SK-N-SH treated with all-trans-retinoic acid at 6 μM for 48 hours (cell line): ENCODE measurements at regions not wholly inside any gene's neighbourhood (a gene's known extent, or its start where the extent isn't known, plus 50 kb on each side); places are given as distances from the start of the nearest gene placed in this dataset.

ENCODE experiments used
- ATAC-seq: fragments of 200-7000 bp; cut with Tn5 transposase; 3 replicates; pipeline ENCODE4 v1.9.1; 2020; ENCODE audit warnings: mild to moderate bottlenecking, moderate library complexity
- ARNTL ChIP-seq: fragments of 450-650 bp; formaldehyde crosslinking; IDR thresholded peaks from 2 replicates; pipeline ENCODE4 v1.5.0; 2020; ENCODE audit warnings: low read depth, mild to moderate bottlenecking, moderate library complexity, borderline replicate concordance
- CREB5 ChIP-seq: fragments of 250-450 bp; sonication (Bioruptor Pico); IDR thresholded peaks from 2 replicates; pipeline ENCODE4 v1.5.1; 2020; ENCODE audit warnings: low read depth, mild to moderate bottlenecking, moderate library complexity
- CSDC2 ChIP-seq: fragments of 250-450 bp; sonication (Bioruptor Pico); IDR thresholded peaks from 2 replicates; pipeline ENCODE4 v1.5.0; 2020; ENCODE audit warnings: mild to moderate bottlenecking, moderate library complexity
- CSRNP3 ChIP-seq: fragments of 250-450 bp; sonication (Bioruptor Pico); IDR thresholded peaks from 2 replicates; pipeline ENCODE4 v1.5.1; 2021; ENCODE audit warnings: mild to moderate bottlenecking, moderate library complexity
- ESRRG ChIP-seq: fragments of 250-450 bp; sonication (Bioruptor Pico); IDR thresholded peaks from 2 replicates; pipeline ENCODE4 v1.6.1; 2021; ENCODE audit warnings: mild to moderate bottlenecking
- GLIS3 ChIP-seq: fragments of 250-450 bp; sonication (Bioruptor Pico); IDR thresholded peaks from 2 replicates; pipeline ENCODE4 v1.5.0; 2020; ENCODE audit warnings: mild to moderate bottlenecking, moderate library complexity
- ISL1 ChIP-seq: fragments of 250-450 bp; sonication (Bioruptor Pico); IDR thresholded peaks from 2 replicates; pipeline ENCODE4 v2.1.2; 2022; ENCODE audit warnings: mild to moderate bottlenecking, moderate library complexity
- OSR1 ChIP-seq: fragments of 250-450 bp; sonication (Bioruptor Pico); IDR thresholded peaks from 2 replicates; pipeline ENCODE4 v1.8.0; 2022; ENCODE audit warnings: moderate library complexity, mild to moderate bottlenecking, inconsistent platforms
- PATZ1 ChIP-seq: fragments of 250-450 bp; sonication (Bioruptor Pico); IDR thresholded peaks from 2 replicates; pipeline ENCODE4 v1.8.0; 2020; ENCODE audit warnings: mild to moderate bottlenecking, moderate library complexity, borderline replicate concordance
- PPARA ChIP-seq: fragments of 250-450 bp; sonication (Bioruptor Pico); IDR thresholded peaks from 2 replicates; pipeline ENCODE4 v1.5.0; 2020; ENCODE audit warnings: mild to moderate bottlenecking, borderline replicate concordance
- RARB ChIP-seq: fragments of 250-450 bp; sonication (Bioruptor Pico); IDR thresholded peaks from 2 replicates; pipeline ENCODE4 v1.8.0; 2021; ENCODE audit warnings: mild to moderate bottlenecking, moderate library complexity
- SNAI2 ChIP-seq: fragments of 250-450 bp; sonication (Bioruptor Pico); IDR thresholded peaks from 2 replicates; pipeline ENCODE4 v1.5.0; 2020; ENCODE audit warnings: mild to moderate bottlenecking, moderate library complexity
- TCF4 ChIP-seq: fragments of 250-450 bp; sonication (Bioruptor Pico); IDR thresholded peaks from 2 replicates; pipeline ENCODE4 v1.8.0; 2021; ENCODE audit warnings: mild to moderate bottlenecking, moderate library complexity, borderline replicate concordance
- TOX ChIP-seq: fragments of 250-450 bp; sonication (Bioruptor Pico); IDR thresholded peaks from 2 replicates; pipeline ENCODE4 v1.8.0; 2021; ENCODE audit warnings: mild to moderate bottlenecking, moderate library complexity, borderline replicate concordance
- ZFP30 ChIP-seq: fragments of 450-650 bp; formaldehyde crosslinking; IDR thresholded peaks from 2 replicates; pipeline ENCODE4 v1.5.0; 2022; ENCODE audit warnings: mild to moderate bottlenecking, moderate library complexity
- ZNF565 ChIP-seq: fragments of 450-650 bp; formaldehyde crosslinking; conservative IDR thresholded peaks from 2 replicates; pipeline ENCODE4 v1.5.0; 2020; ENCODE audit warnings: low read depth, mild to moderate bottlenecking, moderate library complexity
- ZNF70 ChIP-seq: fragments of 450-650 bp; formaldehyde crosslinking; IDR thresholded peaks from 2 replicates; pipeline ENCODE4 v1.5.0; 2020; ENCODE audit warnings: mild to moderate bottlenecking, moderate library complexity
- ZNF8 ChIP-seq: fragments of 450-650 bp; formaldehyde crosslinking; IDR thresholded peaks from 2 replicates; pipeline ENCODE4 v1.5.0; 2020; ENCODE audit warnings: mild to moderate bottlenecking, moderate library complexity
- TF ChIP-seq, protein P1 (sequence below): fragments of 250-450 bp; sonication (Bioruptor Pico); IDR thresholded peaks from 2 replicates; pipeline ENCODE4 v1.8.0; 2021; ENCODE audit warnings: low read depth, mild to moderate bottlenecking, moderate library complexity, borderline replicate concordance

GRCh38 chrX:10922159-10922558 lies 189.0 kb upstream of the HCCS start:
- TF ChIP-seq TCF4 (CRISPR knock-in tag): no peak
- peak; percentile 52 for TF ChIP-seq ISL1 (CRISPR knock-in tag)
- TF ChIP-seq ARNTL (CRISPR knock-in tag): no peak
- no peak for TF ChIP-seq RARB (CRISPR knock-in tag)
- peak; percentile 94 for ATAC-seq

GRCh38 chrX:10922835-10923234 lies 188.3 kb upstream of the HCCS start:
- TF ChIP-seq ZFP30 (CRISPR knock-in tag) (no peak), ZNF565 (CRISPR knock-in tag) (no peak), GLIS3 (no peak), CSRNP3 (no peak), SNAI2 (CRISPR knock-in tag) (no peak), CREB5 (CRISPR knock-in tag) (no peak), RARB (CRISPR knock-in tag) (no peak), TCF4 (CRISPR knock-in tag) (no peak), ZNF8 (CRISPR knock-in tag) (no peak), ARNTL (CRISPR knock-in tag) (no peak), PATZ1 (no peak), ZNF70 (CRISPR knock-in tag) (no peak), ESRRG (CRISPR knock-in tag) (no peak), OSR1 (CRISPR knock-in tag) (no peak), TOX (CRISPR knock-in tag) (no peak), ISL1 (CRISPR knock-in tag) (no peak), PPARA (CRISPR knock-in tag) (no peak)
- TF ChIP-seq, protein P1, sequence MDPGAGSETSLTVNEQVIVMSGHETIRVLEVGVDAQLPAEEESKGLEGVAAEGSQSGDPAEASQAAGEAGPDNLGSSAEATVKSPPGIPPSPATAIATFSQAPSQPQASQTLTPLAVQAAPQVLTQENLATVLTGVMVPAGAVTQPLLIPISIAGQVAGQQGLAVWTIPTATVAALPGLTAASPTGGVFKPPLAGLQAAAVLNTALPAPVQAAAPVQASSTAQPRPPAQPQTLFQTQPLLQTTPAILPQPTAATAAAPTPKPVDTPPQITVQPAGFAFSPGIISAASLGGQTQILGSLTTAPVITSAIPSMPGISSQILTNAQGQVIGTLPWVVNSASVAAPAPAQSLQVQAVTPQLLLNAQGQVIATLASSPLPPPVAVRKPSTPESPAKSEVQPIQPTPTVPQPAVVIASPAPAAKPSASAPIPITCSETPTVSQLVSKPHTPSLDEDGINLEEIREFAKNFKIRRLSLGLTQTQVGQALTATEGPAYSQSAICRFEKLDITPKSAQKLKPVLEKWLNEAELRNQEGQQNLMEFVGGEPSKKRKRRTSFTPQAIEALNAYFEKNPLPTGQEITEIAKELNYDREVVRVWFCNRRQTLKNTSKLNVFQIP (CRISPR knock-in tag): no peak
- ATAC-seq: no peak

- ATAC-seq: no peak
- no peak for TF ChIP-seq CSRNP3
- no peak for TF ChIP-seq ZFP30 (CRISPR knock-in tag)
- no peak for TF ChIP-seq GLIS3
- TF ChIP-seq, all 23 proteins: peak for 0
Measured at GRCh38 chrX:10923466-10923865, 187.7 kb upstream of the HCCS start.

GRCh38 chrX:10926404-10926803 lies 184.7 kb upstream of the HCCS start:
- no peak for ATAC-seq
- TF ChIP-seq ZNF70 (CRISPR knock-in tag): no peak
- TF ChIP-seq ESRRG (CRISPR knock-in tag): no peak
- no peak for TF ChIP-seq ZFP30 (CRISPR knock-in tag)
- TF ChIP-seq CSDC2: no peak
- TF ChIP-seq ZNF8 (CRISPR knock-in tag): no peak
- TF ChIP-seq TOX (CRISPR knock-in tag): no peak
- TF ChIP-seq ISL1 (CRISPR knock-in tag): no peak
- TF ChIP-seq PATZ1: no peak
